HEK293 (cell line): ENCODE measurements at regions not wholly inside any gene's neighbourhood (a gene's known extent, or its start where the extent isn't known, plus 50 kb on each side); places are given as distances from the start of the nearest gene placed in this dataset.

Experiments used
- CTCF ChIA-PET: fragments of 350-600 bp; formaldehyde crosslinking; extraction: SDS; loops from one replicate; lab custom pipeline; 2021; ENCODE audit warnings: antibody characterized with exemption; lab: Yijun Ruan, JAX
- POLR2A ChIA-PET: fragments of 300-600 bp; formaldehyde crosslinking; extraction: SDS; loops from one replicate; lab custom pipeline; 2020; ENCODE audit warnings: antibody characterized with exemption, inconsistent platforms; lab: Yijun Ruan, JAX
- H3K27ac ChIP-seq: fragments of 200-500 bp; sonication (Bioruptor generic); 2 replicates; pipeline ENCODE4 v1.5.1; 2014; ENCODE audit warnings: low read depth, low read length, control low read depth, inconsistent platforms; ENCODE audit errors: extremely low read depth
- H3K36me3 ChIP-seq, 2 experiments: fragments of 200-500 bp in 1 of 2; sonication (Bioruptor generic) in 1 of 2; 1 replicate in 1 of 2; 2 replicates in 1 of 2; pipeline ENCODE4 v1.5.1; 2014 to 2017; ENCODE audit warnings: inconsistent platforms in 2 of 2, low read length in 2 of 2; ENCODE audit not compliant: control insufficient read depth in 2 of 2, insufficient read depth in 1 of 2
- H3K4me1 ChIP-seq: fragments of 200-500 bp; sonication (Bioruptor generic); 2 replicates; pipeline ENCODE4 v1.5.1; 2014; ENCODE audit warnings: mild to moderate bottlenecking, low read length, inconsistent platforms; ENCODE audit not compliant: control insufficient read depth, insufficient read depth
- H3K4me3 ChIP-seq: 2 replicates; pipeline ENCODE4 v1.5.1; 2011; ENCODE audit warnings: low read depth, mild to moderate bottlenecking, control low read depth, low read length, moderate library complexity
- H3K9me3 ChIP-seq: fragments of 200-500 bp; sonication (Bioruptor generic); 2 replicates; pipeline ENCODE4 v1.5.1; 2014; ENCODE audit warnings: low read depth, low read length, inconsistent platforms; ENCODE audit not compliant: control insufficient read depth, insufficient read depth
- FEZF1 ChIP-seq: fragments of 450-650 bp; formaldehyde crosslinking; IDR thresholded peaks from 2 replicates; pipeline ENCODE4 v1.5.1; 2016; ENCODE audit warnings: missing biosample characterization, missing genetic modification characterization
- KLF16 ChIP-seq: fragments of 450-650 bp; formaldehyde crosslinking; IDR thresholded peaks from 2 replicates; pipeline ENCODE4 v1.5.1; 2017; ENCODE audit warnings: missing biosample characterization, missing genetic modification characterization
- PRDM1 ChIP-seq: fragments of 450-650 bp; formaldehyde crosslinking; IDR thresholded peaks from 2 replicates; pipeline ENCODE4; 2016; ENCODE audit warnings: missing biosample characterization, missing genetic modification characterization
- YY2 ChIP-seq: fragments of 450-650 bp; formaldehyde crosslinking; IDR thresholded peaks from 2 replicates; pipeline ENCODE4 v1.5.1; 2016; ENCODE audit warnings: missing biosample characterization, missing genetic modification characterization
- ZIC2 ChIP-seq: fragments of 450-650 bp; formaldehyde crosslinking; IDR thresholded peaks from 2 replicates; pipeline ENCODE4 v1.5.1; 2016; ENCODE audit warnings: missing biosample characterization, missing genetic modification characterization
- ZNF121 ChIP-seq: fragments of 450-650 bp; formaldehyde crosslinking; IDR thresholded peaks from 2 replicates; pipeline ENCODE4 v1.5.1; 2016; ENCODE audit warnings: missing biosample characterization, missing genetic modification characterization
- ZNF155 ChIP-seq: fragments of 450-650 bp; formaldehyde crosslinking; IDR thresholded peaks from 2 replicates; pipeline ENCODE4 v1.5.1; 2016; ENCODE audit warnings: missing biosample characterization, missing genetic modification characterization
- ZNF202 ChIP-seq: fragments of 450-650 bp; formaldehyde crosslinking; IDR thresholded peaks from 2 replicates; pipeline ENCODE4 v1.5.1; 2016; ENCODE audit warnings: missing biosample characterization, missing genetic modification characterization, borderline replicate concordance
- ZNF266 ChIP-seq: fragments of 450-650 bp; formaldehyde crosslinking; IDR thresholded peaks from 2 replicates; pipeline ENCODE4 v1.5.1; 2016; ENCODE audit warnings: missing biosample characterization, missing genetic modification characterization, low read depth
- ZNF292 ChIP-seq: fragments of 450-650 bp; formaldehyde crosslinking; IDR thresholded peaks from 2 replicates; pipeline ENCODE4 v1.5.1; 2016; ENCODE audit warnings: low read depth, missing biosample characterization, missing genetic modification characterization, borderline replicate concordance
- ZNF302 ChIP-seq: fragments of 450-650 bp; formaldehyde crosslinking; IDR thresholded peaks from 2 replicates; pipeline ENCODE4 v1.5.1; 2016; ENCODE audit warnings: missing biosample characterization, missing genetic modification characterization, low read depth
- ZNF624 ChIP-seq: fragments of 450-650 bp; formaldehyde crosslinking; IDR thresholded peaks from 2 replicates; pipeline ENCODE4 v1.5.1; 2017; ENCODE audit warnings: missing biosample characterization, missing genetic modification characterization
- ZNF626 ChIP-seq: fragments of 450-650 bp; sonication (Bioruptor Pico); formaldehyde crosslinking; IDR thresholded peaks from 2 replicates; pipeline ENCODE4 v1.5.1; 2018; ENCODE audit warnings: missing biosample characterization, missing genetic modification characterization, inconsistent platforms
- ZNF701 ChIP-seq: fragments of 450-650 bp; formaldehyde crosslinking; IDR thresholded peaks from 2 replicates; pipeline ENCODE4 v1.5.1; 2016; ENCODE audit warnings: missing biosample characterization, missing genetic modification characterization
- ZSCAN16 ChIP-seq: fragments of 450-650 bp; formaldehyde crosslinking; IDR thresholded peaks from 2 replicates; pipeline ENCODE4 v1.5.1; 2016; ENCODE audit warnings: missing biosample characterization, missing genetic modification characterization
- TF ChIP-seq, protein P1 (sequence below): fragments of 450-650 bp; formaldehyde crosslinking; IDR thresholded peaks from 2 replicates; pipeline ENCODE4 v1.5.1; 2016; ENCODE audit warnings: missing biosample characterization, missing genetic modification characterization
- TF ChIP-seq, protein P2 (sequence below): fragments of 450-650 bp; formaldehyde crosslinking; IDR thresholded peaks from 2 replicates; pipeline ENCODE4 v1.5.1; 2016; ENCODE audit warnings: missing biosample characterization, missing genetic modification characterization, low read depth
- TF ChIP-seq, protein P3 (sequence below): fragments of 450-650 bp; formaldehyde crosslinking; IDR thresholded peaks from 2 replicates; pipeline ENCODE4 v1.5.1; 2016; ENCODE audit warnings: missing biosample characterization, missing genetic modification characterization
- TF ChIP-seq, protein P4 (sequence below): fragments of 450-650 bp; formaldehyde crosslinking; IDR thresholded peaks from 2 replicates; pipeline ENCODE4 v1.5.1; 2017; ENCODE audit warnings: missing biosample characterization, missing genetic modification characterization
- TF ChIP-seq, protein P5 (sequence below): fragments of 450-650 bp; formaldehyde crosslinking; IDR thresholded peaks from 2 replicates; pipeline ENCODE4 v1.5.1; 2016; ENCODE audit warnings: missing biosample characterization, missing genetic modification characterization

DNA sequence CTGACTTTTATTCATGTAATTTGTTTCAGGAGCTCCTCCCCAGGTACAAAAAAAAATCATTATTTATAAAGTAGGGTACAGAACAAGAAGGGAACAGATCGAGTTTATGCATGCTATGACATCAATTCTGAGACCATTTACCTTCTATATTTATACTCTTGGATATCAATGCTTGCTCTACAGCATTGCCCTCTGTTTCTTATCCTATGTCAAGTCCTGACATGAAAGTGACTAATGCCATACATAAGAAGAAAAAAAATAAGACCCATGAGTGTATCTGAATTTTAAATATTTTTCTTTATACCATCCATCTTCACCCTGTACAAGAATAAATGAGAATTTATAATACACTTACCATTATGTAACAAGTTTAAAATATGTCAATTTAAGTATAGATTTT lies 2016.3 kb upstream of the CDH9 start:
- Histone ChIP-seq H3K27ac (no peak overlapping the region), H3K9me3 (no peaks in the 10 kb centered on the region), H3K4me3 (no peak overlapping the region), H3K36me3 (no peaks in the 10 kb centered on the region), H3K4me1 (no peaks in the 10 kb centered on the region)
- ChIA-PET POLR2A (no interaction called here), CTCF (no interaction called here)
- no peak for TF ChIP-seq ZNF302

DNA sequence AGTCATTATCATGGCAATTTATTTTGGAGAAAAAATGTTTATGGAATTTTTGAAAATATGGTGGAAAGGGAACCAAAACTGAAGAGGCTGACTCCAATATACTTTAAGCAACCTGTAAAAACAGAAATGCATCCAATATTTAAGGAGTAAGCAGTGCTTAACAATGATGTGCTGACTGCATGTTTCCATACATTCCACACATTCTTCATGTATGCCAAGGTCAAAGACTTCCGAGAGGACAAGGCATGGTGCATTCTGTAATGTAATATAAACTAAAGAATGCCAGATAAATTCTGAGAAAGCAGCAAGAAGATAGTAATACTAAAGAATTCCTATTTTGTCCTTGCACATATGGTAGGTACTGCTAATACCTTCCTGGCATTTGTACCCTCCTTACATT lies 2015.9 kb upstream of the CDH9 start:
- TF ChIP-seq PRDM1 (tag by site-specific recombination) (no peak), KLF16 (no peak), FEZF1 (no peak), ZNF202 (tag by site-specific recombination) (no peak), ZNF155 (tag by site-specific recombination) (no peak), ZSCAN16 (tag by site-specific recombination) (no peak), ZNF624 (no peak), ZNF266 (tag by site-specific recombination) (no peak), YY2 (tag by site-specific recombination) (no peak), ZIC2 (no peak), ZNF626 (no peak), ZNF121 (tag by site-specific recombination) (no peak), ZNF701 (no peak), ZNF292 (no peak)
- TF ChIP-seq, protein P1, sequence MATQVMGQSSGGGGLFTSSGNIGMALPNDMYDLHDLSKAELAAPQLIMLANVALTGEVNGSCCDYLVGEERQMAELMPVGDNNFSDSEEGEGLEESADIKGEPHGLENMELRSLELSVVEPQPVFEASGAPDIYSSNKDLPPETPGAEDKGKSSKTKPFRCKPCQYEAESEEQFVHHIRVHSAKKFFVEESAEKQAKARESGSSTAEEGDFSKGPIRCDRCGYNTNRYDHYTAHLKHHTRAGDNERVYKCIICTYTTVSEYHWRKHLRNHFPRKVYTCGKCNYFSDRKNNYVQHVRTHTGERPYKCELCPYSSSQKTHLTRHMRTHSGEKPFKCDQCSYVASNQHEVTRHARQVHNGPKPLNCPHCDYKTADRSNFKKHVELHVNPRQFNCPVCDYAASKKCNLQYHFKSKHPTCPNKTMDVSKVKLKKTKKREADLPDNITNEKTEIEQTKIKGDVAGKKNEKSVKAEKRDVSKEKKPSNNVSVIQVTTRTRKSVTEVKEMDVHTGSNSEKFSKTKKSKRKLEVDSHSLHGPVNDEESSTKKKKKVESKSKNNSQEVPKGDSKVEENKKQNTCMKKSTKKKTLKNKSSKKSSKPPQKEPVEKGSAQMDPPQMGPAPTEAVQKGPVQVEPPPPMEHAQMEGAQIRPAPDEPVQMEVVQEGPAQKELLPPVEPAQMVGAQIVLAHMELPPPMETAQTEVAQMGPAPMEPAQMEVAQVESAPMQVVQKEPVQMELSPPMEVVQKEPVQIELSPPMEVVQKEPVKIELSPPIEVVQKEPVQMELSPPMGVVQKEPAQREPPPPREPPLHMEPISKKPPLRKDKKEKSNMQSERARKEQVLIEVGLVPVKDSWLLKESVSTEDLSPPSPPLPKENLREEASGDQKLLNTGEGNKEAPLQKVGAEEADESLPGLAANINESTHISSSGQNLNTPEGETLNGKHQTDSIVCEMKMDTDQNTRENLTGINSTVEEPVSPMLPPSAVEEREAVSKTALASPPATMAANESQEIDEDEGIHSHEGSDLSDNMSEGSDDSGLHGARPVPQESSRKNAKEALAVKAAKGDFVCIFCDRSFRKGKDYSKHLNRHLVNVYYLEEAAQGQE (tag by site-specific recombination): no peak
- TF ChIP-seq, protein P2, sequence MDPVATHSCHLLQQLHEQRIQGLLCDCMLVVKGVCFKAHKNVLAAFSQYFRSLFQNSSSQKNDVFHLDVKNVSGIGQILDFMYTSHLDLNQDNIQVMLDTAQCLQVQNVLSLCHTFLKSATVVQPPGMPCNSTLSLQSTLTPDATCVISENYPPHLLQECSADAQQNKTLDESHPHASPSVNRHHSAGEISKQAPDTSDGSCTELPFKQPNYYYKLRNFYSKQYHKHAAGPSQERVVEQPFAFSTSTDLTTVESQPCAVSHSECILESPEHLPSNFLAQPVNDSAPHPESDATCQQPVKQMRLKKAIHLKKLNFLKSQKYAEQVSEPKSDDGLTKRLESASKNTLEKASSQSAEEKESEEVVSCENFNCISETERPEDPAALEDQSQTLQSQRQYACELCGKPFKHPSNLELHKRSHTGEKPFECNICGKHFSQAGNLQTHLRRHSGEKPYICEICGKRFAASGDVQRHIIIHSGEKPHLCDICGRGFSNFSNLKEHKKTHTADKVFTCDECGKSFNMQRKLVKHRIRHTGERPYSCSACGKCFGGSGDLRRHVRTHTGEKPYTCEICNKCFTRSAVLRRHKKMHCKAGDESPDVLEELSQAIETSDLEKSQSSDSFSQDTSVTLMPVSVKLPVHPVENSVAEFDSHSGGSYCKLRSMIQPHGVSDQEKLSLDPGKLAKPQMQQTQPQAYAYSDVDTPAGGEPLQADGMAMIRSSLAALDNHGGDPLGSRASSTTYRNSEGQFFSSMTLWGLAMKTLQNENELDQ (tag by site-specific recombination): no peak
- TF ChIP-seq, protein P3, sequence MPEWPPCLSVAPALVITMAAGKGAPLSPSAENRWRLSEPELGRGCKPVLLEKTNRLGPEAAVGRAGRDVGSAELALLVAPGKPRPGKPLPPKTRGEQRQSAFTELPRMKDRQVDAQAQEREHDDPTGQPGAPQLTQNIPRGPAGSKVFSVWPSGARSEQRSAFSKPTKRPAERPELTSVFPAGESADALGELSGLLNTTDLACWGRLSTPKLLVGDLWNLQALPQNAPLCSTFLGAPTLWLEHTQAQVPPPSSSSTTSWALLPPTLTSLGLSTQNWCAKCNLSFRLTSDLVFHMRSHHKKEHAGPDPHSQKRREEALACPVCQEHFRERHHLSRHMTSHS (tag by site-specific recombination): no peak
- TF ChIP-seq, protein P4, sequence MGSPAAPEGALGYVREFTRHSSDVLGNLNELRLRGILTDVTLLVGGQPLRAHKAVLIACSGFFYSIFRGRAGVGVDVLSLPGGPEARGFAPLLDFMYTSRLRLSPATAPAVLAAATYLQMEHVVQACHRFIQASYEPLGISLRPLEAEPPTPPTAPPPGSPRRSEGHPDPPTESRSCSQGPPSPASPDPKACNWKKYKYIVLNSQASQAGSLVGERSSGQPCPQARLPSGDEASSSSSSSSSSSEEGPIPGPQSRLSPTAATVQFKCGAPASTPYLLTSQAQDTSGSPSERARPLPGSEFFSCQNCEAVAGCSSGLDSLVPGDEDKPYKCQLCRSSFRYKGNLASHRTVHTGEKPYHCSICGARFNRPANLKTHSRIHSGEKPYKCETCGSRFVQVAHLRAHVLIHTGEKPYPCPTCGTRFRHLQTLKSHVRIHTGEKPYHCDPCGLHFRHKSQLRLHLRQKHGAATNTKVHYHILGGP: no peak
- TF ChIP-seq, protein P5, sequence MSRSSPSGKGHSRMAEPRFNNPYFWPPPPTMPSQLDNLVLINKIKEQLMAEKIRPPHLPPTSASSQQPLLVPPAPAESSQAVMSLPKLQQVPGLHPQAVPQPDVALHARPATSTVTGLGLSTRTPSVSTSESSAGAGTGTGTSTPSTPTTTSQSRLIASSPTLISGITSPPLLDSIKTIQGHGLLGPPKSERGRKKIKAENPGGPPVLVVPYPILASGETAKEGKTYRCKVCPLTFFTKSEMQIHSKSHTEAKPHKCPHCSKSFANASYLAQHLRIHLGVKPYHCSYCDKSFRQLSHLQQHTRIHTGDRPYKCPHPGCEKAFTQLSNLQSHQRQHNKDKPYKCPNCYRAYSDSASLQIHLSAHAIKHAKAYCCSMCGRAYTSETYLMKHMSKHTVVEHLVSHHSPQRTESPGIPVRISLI: no peak
- ChIA-PET POLR2A (no interaction called here), CTCF (no interaction called here)
- no peaks in the 10 kb centered on the region for H3K4me1 ChIP-seq
- no peak overlapping the region for H3K27ac ChIP-seq
- H3K4me3 ChIP-seq: no peak overlapping the region
- H3K9me3 ChIP-seq: no peaks in the 10 kb centered on the region
- no peaks in the 10 kb centered on the region for H3K36me3 ChIP-seq
